Mucosa of descending colon (tissue), 3 donors: ENCODE measurements at regions not wholly inside any gene's neighbourhood (a gene's known extent, or its start where the extent isn't known, plus 50 kb on each side); places are given as distances from the start of the nearest gene placed in this dataset.
"Not testable (repeated sequence)": the region's sequence is repeated elsewhere in the genome, so short reads cannot be mapped to it uniquely, and the experiment has no call there.

ENCODE experiments used
- ATAC-seq: fragments of 200-7000 bp; cut with Tn5 transposase; one replicate; pipeline ENCODE4 v1.9.1; 2020; ENCODE audit warnings: mild to moderate bottlenecking, moderate library complexity
- DNase-seq, 3 donors: peaks; one replicate each; pipeline ENCODE4 v3.0.0-alpha.2; 2020
- H3K36me3 ChIP-seq: fragments of 200-600 bp; one replicate; pipeline ENCODE4 v1.8.0; 2021; ENCODE audit warnings: low read depth, mild to moderate bottlenecking
- H3K4me1 ChIP-seq: fragments of 200-600 bp; one replicate; pipeline ENCODE4 v1.8.0; 2021; ENCODE audit warnings: low read depth, mild to moderate bottlenecking
- H3K4me3 ChIP-seq: fragments of 200-600 bp; one replicate; pipeline ENCODE4 v1.8.0; 2021; ENCODE audit warnings: mild to moderate bottlenecking
- H3K9me3 ChIP-seq: fragments of 200-600 bp; one replicate; pipeline ENCODE4 v1.8.0; 2021; ENCODE audit warnings: mild to moderate bottlenecking
- intact Hi-C, 2 donors: fragments of 100-400 bp; cut with DNase I in 1 of 2; cut with micrococcal nuclease in 1 of 2; formaldehyde crosslinking; loops; one replicate each; pipeline versions ENCODE4 v1.11.0 to v1.11.1; 2022; cut with DNase I, micrococcal nuclease
- TF ChIP-seq, protein P1 (sequence below): fragments of 200-600 bp; IDR thresholded peaks from one replicate; pipeline ENCODE4 v1.8.0; 2022; ENCODE audit warnings: antibody characterized with exemption, mild to moderate bottlenecking
- donor health status: DM: no; HTN: no; CAD: no; lungs with moderate emphysema.
- donor health status: DM: no; HTN: no; CAD: no.
- donor health status: DM: no; HTN: yes; CAD: no.

- no peak overlapping the region for H3K4me3 ChIP-seq
- ATAC-seq (no peak), DNase-seq (no peak)
- H3K4me1 ChIP-seq, result no peaks in the 10 kb centered on the region
- H3K9me3 ChIP-seq, result no peaks in the 10 kb centered on the region
- intact Hi-C loops, result no loop called here
- no peaks in the 10 kb centered on the region for H3K36me3 ChIP-seq
- TF ChIP-seq, protein P1, sequence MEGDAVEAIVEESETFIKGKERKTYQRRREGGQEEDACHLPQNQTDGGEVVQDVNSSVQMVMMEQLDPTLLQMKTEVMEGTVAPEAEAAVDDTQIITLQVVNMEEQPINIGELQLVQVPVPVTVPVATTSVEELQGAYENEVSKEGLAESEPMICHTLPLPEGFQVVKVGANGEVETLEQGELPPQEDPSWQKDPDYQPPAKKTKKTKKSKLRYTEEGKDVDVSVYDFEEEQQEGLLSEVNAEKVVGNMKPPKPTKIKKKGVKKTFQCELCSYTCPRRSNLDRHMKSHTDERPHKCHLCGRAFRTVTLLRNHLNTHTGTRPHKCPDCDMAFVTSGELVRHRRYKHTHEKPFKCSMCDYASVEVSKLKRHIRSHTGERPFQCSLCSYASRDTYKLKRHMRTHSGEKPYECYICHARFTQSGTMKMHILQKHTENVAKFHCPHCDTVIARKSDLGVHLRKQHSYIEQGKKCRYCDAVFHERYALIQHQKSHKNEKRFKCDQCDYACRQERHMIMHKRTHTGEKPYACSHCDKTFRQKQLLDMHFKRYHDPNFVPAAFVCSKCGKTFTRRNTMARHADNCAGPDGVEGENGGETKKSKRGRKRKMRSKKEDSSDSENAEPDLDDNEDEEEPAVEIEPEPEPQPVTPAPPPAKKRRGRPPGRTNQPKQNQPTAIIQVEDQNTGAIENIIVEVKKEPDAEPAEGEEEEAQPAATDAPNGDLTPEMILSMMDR, result no peak
These were observed 73.8 kb upstream of the ELN start for GRCh38 chr7:73954181-73954580.

DNA sequence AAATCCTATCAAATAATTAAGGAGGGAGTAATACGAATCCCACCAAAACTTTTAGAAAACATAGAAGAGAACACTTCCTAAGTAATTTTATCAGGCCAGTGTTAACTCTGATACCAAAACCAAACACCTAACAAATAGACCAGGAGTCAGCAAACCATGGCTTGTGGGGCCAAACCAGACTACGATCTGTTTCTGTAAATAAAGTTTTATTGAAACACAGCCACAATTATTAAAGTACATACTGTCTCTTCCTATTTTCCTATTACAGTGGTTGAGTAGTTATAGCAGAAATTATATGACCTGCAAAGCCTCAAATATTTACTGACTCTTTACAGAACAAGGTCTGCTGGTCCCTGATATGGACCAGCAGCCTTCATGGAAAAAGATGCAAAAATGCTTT, 73.1 kb upstream of the ELN start:
- H3K4me3 ChIP-seq, result no peak overlapping the region
- no peaks in the 10 kb centered on the region for H3K36me3 ChIP-seq
- TF ChIP-seq, protein P1, result no peak
- intact Hi-C loops, result no loop called here
- no peaks in the 10 kb centered on the region for H3K4me1 ChIP-seq
- no peak for ATAC-seq
- no peaks in the 10 kb centered on the region for H3K9me3 ChIP-seq
- DNase-seq, result no peak

GRCh38 chr7:73960548-73960947, 67.4 kb upstream of the ELN start:
- TF ChIP-seq, protein P1, result no peak
- H3K36me3 ChIP-seq, result no peaks in the 10 kb centered on the region
- intact Hi-C loops, result no loop called here
- H3K4me3 ChIP-seq, result no peak overlapping the region
- H3K9me3 ChIP-seq, result peaks cover 20% of the 10 kb centered on the region
- DNase-seq (peak; percentile 73 to 90 (median 88)), ATAC-seq (peak; percentile 93)
- no peaks in the 10 kb centered on the region for H3K4me1 ChIP-seq

- ATAC-seq, H3K4me1 ChIP-seq, H3K36me3 ChIP-seq, H3K4me3 ChIP-seq, intact Hi-C loops, DNase-seq: not testable (repeated sequence)
- H3K9me3 ChIP-seq, result peaks cover 20% of the 10 kb centered on the region
These were observed 66.0 kb upstream of the ELN start for GRCh38 chr7:73961991-73962390.

GRCh38 chr7:73963252-73963822, 64.6 kb upstream of the ELN start:
- Histone ChIP-seq H3K9me3 (peaks cover 20% of the 10 kb centered on the region), H3K4me3 (no peak overlapping the region), H3K36me3 (no peaks in the 10 kb centered on the region), H3K4me1 (no peaks in the 10 kb centered on the region)
- intact Hi-C loops, result no loop called here
- TF ChIP-seq, protein P1, result no peak
- ATAC-seq (no peak), DNase-seq (no peak)

DNA sequence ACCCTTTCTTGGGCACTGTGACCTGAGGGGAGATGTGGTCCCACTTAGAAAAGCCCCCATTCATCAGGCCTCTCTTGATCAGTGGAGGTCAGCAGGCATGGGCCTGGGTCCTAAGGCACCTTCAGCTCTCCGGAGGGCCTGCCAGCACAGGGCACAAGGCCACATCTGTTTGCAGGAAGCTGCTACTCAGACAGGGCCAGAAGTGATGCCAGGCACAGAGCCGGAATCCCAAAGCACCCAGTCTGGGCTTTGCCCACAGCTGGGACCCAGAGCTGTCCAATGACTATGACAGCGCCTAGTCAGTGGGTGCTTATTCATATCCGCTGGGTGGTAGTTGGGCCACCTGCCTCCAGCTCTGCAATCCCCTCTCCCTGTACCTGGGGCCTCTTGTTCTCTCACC, 63.2 kb upstream of the ELN start:
- H3K4me3 ChIP-seq, result no peak overlapping the region
- ATAC-seq, result no peak
- H3K36me3 ChIP-seq, result no peaks in the 10 kb centered on the region
- intact Hi-C loops, result no loop called here
- H3K4me1 ChIP-seq, result no peaks in the 10 kb centered on the region
- peaks cover 20% of the 10 kb centered on the region for H3K9me3 ChIP-seq
- no peak for DNase-seq
- TF ChIP-seq, protein P1, result no peak
